A549 (cell line): ENCODE measurements at regions not wholly inside any gene's neighbourhood (a gene's known extent, or its start where the extent isn't known, plus 50 kb on each side); places are given as distances from the start of the nearest gene placed in this dataset.

Source experiments
- CEBPB ChIP-seq, 2 experiments: fragments of >200 bp in 1 of 2; sonication (Bioruptor Twin) in 1 of 2; formaldehyde crosslinking in 1 of 2; IDR thresholded peaks; 2 replicates each; pipeline ENCODE4 v1.6.1; 2012 to 2016
- POLR2A ChIP-seq: IDR thresholded peaks from 2 replicates; pipeline ENCODE4 v1.6.1; 2012; ENCODE audit warnings: mild to moderate bottlenecking, low read length
- RFX5 ChIP-seq: fragments of 450-650 bp; IDR thresholded peaks from 2 replicates; pipeline ENCODE4 v1.7.1; 2014; ENCODE audit warnings: antibody characterized with exemption, mild to moderate bottlenecking, moderate library complexity

DNA sequence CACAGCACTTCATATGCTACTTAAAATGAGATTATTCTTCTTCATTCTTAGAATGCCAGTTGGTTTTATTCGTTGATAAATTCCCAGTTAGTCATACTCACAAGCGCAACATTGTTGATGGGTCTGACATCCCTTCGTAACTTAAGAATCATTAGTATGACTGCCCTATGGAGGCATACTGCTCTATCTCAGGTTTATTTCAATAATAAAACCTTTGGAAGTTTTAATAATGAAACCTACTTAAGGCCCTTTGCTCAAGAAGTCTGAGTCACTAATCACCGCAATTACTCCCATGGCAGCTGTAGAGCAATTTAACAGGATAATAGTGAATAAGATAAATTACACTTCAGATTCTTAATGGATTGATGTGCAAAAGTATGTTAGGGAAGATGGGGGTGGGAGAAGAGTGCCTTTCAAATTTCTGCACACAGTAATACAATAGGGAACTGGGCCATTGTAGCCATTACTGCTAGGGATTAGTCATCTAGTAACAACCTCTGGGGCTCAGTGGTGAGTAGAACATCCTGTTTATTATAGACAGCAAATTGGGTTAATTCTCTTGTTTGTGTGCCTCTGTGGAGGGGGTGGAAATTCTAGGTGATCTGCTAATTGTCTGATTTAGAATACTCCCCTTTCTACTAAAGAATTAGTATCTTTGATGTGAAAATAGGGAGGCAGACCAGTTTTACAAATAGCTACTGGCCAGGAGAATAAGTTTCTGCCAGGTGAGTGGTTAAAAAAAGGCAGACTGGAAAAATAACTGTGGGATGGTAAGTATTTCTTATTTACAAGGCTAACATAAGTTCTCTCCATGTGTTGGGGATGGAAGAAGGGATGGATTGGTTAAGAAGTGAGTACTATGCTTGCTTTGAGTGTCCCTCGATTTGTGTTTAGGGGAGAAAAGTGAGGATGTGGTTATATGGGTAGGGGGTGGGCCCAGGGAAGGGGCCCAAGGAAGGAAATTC, 74.5 kb upstream of the VKORC1L1 start:
- TF ChIP-seq CEBPB (IDR thresholded peaks at IDR 0.05) (no peak), RFX5 (no peak), POLR2A (no peak)
